GM10248 (cell line): ENCODE measurements at regions not wholly inside any gene's neighbourhood (a gene's known extent, or its start where the extent isn't known, plus 50 kb on each side); places are given as distances from the start of the nearest gene placed in this dataset.
"Not testable (repeated sequence)": the region's sequence is repeated elsewhere in the genome, so short reads cannot be mapped to it uniquely, and the experiment has no call there.

Experiments
- CTCF ChIA-PET: fragments of 300-600 bp; sonication (Branson Sonifier 250); formaldehyde crosslinking; extraction: SDS; loops from one replicate; lab custom pipeline; 2021; ENCODE audit warnings: antibody characterized with exemption; lab: Yijun Ruan, JAX
- POLR2A ChIA-PET: fragments of 350-650 bp; sonication (Branson Sonifier 250); formaldehyde crosslinking; extraction: SDS; loops from one replicate; lab custom pipeline; 2020; ENCODE audit warnings: antibody characterized with exemption; lab: Yijun Ruan, JAX
- DNase-seq: peaks from one replicate; pipeline ENCODE4 v3.0.0; 2012; ENCODE audit errors: extremely low spot score
- CTCF ChIP-seq: IDR thresholded peaks from 2 replicates; pipeline ENCODE4 v1.5.1; 2012; ENCODE audit warnings: mild to moderate bottlenecking, low read depth; ENCODE audit errors: extremely low read depth, missing control alignments, control extremely low read depth

GRCh38 chr4:53854991-53855568, 209.3 kb downstream of the CHIC2 start:
- CTCF ChIA-PET, result no interaction called here
- POLR2A ChIA-PET, result no interaction called here
- no peak for DNase-seq
- TF ChIP-seq CTCF, result no peak

GRCh38 chr4:53852343-53852742, 212.1 kb downstream of the CHIC2 start:
- no peak for TF ChIP-seq CTCF
- DNase-seq, result no peak
- ChIA-PET CTCF (no interaction called here), POLR2A (no interaction called here)

GRCh38 chr4:53847965-53848364, 216.4 kb downstream of the CHIC2 start:
- POLR2A ChIA-PET, result no interaction called here
- TF ChIP-seq CTCF, result no peak
- no peak for DNase-seq
- CTCF ChIA-PET, result no interaction called here

- POLR2A ChIA-PET, result no interaction called here
- TF ChIP-seq CTCF, result no peak
- no peak for DNase-seq
- CTCF ChIA-PET, result no interaction called here
These were observed 219.9 kb downstream of the CHIC2 start for GRCh38 chr4:53844551-53844950.

- CTCF ChIA-PET, result no interaction called here
- no peak for DNase-seq
- POLR2A ChIA-PET, result no interaction called here
These were observed 220.3 kb downstream of the CHIC2 start for GRCh38 chr4:53844133-53844532.

GRCh38 chr4:53841711-53842110, 222.7 kb downstream of the CHIC2 start:
- DNase-seq, result no peak
- ChIA-PET POLR2A (no interaction called here), CTCF (no interaction called here)
- no peak for TF ChIP-seq CTCF

More at GRCh38 chr4:53844133-53844532, 220.3 kb downstream of the CHIC2 start:
- no peak for TF ChIP-seq CTCF

GRCh38 chr4:53840643-53841042, 223.8 kb downstream of the CHIC2 start:
- no peak for TF ChIP-seq CTCF
- no peak for DNase-seq
- CTCF ChIA-PET, result interaction anchor here (1.1 kb wide), 1 partner anchor 9 kb away, joined by 3 read pairs; no protein-coding TSS in a partner anchor
- POLR2A ChIA-PET, result no interaction called here

GRCh38 chr4:53833302-53834003, 231.0 kb downstream of the CHIC2 start:
- CTCF ChIA-PET, DNase-seq, POLR2A ChIA-PET: not testable (repeated sequence)
